Activated CD4-positive, CD25-positive, alpha-beta regulatory T cell (primary cell): ENCODE measurements at regions not wholly inside any gene's neighbourhood (a gene's known extent, or its start where the extent isn't known, plus 50 kb on each side); places are given as distances from the start of the nearest gene placed in this dataset.
"Not testable (repeated sequence)": the region's sequence is repeated elsewhere in the genome, so short reads cannot be mapped to it uniquely, and the experiment has no call there.

ENCODE experiments used
- DNase-seq, 4 experiments: peaks; one replicate each; lab custom pipeline; 2025; lab: John Stamatoyannopoulos, UW

DNA sequence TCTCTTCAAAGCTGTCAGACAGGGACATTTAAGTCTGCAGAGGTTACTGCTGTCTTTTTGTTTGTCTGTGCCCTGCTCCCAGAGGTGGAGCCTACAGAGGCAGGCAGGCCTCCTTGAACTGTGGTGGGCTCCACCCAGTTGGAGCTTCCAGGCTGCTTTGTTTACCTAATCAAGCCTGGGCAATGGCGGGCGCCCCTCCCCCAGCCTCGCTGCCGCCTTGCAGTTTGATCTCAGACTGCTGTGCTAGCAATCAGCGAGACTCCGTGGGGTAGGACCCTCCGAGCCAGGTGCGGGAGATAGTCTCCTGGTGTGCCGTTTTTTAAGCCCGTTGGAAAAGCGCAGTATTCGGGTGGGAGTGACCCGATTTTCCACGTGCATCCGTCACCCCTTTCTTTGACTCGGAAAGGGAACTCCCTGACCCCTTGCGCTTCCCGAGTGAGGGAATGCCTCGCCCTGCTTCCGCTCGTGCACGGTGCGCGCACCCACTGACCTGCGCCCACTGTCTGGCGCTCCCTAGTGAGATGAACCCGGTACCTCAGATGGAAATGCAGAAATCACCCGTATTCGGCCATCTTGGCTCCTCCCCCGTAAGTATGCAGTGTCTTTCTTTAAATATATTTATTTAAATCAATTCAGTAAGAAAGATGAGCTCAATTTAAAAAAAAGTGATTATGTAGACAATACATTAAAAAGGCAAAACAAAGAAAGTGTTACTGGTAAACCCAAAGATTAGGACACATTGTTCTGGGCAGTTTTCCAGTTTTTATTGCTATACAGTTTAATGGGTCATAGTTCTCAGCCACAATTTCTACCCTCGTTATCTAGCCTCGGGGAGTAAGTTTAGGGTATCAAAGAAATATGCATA, 91.2 kb upstream of the GRM7 start:
- not testable (repeated sequence) for DNase-seq

DNA sequence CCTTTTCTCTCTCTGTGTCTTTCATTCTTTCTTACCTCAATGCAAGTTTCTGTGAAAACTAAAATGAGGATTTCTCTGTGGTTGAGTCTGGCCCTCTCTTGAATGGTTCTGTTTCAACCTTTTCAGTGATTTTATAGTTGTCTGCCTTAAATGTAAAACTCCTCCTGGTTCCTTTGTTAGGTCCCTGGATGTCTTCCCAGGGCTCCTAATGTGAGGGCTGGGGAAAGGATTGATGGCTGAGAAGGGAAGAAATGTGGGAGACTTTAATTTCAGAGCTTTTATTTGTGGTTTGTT, 90.6 kb upstream of the GRM7 start:
- DNase-seq = no peak

DNA sequence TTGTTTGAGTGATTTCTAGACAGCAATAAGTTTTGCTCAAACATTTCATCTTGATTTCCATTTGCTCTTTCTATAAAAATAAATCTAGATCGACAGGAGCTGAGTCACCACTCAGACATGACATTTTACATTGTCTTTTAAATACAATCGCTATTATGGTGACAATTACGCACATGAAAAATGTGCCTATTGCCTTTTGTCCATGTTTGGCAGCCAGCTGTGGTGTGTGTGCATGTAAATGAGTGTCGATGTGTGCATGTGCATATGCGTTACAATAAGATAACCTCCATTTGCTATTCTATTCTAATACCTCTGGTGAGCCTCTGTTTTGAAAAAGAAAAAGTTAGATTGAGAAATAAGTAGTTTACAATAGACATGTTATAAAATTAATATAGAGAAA, 89.7 kb upstream of the GRM7 start:
- no peak for DNase-seq

DNA sequence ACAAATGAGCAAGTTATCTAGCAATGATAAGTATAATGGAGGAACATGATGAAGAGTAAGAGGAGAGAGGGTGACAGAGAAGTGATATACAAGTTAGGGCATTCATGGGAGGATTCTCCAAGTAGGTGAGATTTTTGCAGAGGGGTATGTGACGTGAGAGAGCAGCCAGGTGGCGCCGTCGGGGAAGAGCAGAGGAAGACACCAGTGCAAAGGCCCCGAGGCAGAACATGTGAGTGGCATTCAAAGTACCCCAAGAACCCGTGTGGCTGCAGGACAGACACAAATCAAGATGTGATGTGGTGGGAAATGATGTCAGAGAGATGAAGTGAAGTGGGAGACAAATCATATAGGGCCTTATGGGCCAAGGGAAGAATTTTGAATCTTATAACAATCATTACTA, 81.8 kb upstream of the GRM7 start:
- no peak for DNase-seq

DNA sequence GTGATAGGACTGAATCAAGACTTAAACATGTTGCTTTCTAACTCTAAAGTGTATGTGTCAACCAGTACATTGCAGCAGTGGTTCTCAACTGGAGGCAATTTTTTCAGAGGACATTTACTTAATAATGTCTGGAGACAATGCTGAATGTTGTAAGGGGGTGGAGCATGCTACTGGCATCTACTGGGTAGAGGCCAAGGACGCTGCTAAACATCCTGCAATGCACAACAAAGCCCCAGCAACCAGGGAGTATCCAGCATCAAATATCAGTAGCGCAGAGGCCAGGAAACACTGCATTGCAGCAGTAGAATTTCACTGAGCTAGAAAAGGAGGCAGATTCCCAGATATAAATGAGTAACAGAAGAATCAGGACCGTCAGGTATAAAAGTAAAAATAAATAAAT, 79.8 kb upstream of the GRM7 start:
- DNase-seq = no peak

DNA sequence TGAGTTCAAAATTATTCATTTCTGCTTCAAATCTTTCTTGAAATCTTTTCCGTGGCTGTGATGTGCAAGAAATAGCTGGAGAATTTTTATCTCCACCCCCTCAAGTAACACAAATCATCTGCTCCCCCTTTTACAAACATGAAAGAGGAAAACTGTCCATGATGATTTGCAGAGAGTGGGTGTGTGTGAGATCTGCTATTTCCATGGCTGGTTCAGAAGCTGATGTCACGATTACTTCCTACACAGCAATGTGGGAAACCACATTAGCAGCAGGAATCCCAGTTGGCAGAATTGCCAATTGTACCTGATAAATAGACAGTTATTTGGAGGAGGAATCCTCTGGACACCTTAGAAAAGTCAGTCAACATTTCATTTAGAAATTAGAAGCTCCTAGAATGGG, 75.2 kb upstream of the GRM7 start:
- DNase-seq = no peak

DNA sequence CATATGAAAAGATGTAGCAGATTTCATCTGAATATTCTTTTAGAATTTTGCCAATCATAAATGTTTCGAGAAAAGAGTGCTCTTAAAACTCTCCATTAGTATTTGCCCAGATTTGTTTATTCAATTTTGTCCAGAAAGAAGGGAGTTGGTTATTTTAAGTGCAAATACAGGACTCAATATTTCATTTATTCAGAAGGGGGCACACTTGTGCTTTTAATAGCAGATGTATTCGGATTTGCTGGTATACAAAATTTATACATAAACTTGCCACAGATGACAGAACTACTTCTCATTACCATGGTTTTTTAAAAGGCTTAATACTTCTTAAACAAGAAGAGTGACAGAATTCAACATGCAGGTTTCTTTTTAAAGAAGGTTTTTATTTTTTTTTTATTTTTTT, 69.8 kb upstream of the GRM7 start:
- DNase-seq = no peak

DNA sequence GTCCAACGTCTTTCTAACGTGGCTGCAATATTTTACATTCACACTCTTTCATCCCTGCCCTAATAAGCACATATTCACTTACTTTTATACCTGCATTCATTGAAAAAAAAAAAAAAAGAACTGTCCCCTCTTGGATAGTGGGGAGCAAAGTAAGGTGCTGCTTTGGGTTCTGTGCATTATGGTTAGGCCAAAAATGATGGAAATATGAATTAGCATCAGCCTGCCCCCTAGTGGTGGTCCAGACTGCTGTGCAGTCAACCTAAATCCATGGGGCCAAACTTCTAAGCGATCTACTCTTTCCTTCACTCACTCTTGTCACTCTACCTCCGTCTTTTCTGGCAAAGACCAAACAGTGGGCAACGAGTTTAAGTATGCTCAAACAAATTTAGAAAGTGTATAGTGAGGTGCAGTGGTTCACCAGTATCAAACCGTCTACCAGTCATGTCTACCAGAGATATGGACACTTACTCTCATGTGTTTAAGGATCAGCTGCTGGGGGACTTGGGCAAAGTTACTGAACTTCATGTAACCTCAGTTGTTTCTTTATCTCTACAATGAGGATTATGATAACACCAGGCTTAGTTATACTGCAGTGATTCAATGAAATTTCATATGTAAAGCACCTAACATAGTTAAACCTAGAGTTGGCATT, 61.5 kb upstream of the GRM7 start:
- DNase-seq = no peak

DNA sequence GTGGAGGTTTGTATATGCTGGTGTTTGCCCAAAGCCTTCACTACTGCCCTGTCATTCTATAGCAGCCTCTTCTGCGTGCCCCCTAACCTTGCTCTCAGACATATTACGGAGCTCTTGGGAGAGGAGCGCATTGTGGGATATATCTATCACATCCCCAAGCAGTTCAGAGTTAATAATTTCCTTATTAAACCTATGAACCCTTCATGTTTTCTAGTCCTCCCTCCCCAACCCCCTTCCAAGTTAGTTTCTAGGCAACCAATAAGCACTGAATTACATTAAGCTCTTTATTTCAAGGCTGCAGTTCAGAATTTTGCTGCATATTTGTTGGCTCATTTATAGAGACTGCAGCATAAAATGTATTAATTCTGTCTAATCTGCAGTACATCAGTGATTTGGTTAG, 57.3 kb upstream of the GRM7 start:
- no peak for DNase-seq

DNA sequence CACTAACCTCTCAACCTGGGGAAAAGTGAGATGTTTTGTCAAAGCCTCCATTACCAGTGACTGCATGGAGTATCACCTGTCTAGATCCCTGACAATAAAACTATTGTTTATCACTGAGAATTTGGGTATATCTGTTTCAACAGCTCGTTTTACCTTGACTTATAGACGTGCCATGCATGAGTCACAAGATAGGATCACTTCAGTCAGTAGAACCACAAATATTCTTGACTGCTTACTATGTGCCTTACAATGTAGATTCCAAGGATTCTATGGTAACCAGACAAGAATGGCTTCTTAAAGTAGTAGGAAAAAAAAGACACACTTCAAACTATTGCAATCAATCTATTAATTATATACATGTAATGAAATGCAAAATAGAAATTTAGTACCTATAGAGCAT, 55.7 kb upstream of the GRM7 start:
- DNase-seq = no peak

DNA sequence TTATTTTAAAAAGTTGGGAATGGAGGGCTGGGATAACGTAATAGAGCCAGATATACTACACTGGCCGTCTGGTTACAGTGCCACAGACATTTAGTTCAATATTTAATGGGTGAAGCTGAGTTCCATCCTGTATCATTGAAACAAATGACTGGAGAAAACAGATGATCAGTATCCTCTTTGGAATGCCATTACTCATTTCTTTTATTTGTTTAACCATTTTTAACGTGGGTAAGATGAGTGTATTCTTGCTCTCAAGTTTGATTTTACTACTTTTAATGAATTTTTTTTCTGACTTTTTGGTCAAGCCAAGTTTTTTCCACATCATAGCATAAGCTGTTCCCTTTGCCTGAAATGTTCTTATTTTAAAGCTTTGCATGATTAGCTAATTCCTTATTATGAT, 53.9 kb upstream of the GRM7 start:
- DNase-seq = no peak

DNA sequence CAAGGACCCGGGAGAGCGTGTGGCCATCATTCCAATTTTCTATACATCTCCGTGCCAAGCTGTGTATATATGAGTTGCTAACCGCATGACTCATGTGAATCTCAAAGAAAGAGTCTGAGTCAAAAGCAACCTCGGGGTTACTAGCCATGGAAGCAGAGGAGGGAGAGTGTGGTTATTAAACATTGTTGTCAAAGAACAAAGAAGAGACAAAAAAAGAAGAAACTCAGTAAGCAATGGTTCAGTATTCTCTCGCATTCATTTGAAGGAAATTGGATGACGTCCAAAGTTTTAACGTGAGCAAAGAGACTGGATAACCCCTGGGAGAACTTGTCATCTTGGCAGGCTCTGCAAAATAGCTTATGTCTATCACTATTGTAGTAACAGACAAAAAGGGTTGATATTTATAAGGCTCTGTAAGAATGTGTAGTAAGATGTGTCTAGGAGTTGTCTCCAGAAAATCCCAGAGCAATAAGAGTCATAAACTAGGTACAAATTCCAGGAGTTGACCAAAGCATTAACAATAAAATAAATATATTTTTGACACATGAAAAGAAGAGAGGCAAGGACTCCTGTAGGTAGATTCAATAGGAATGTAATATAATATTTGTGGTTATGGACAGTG, 52.8 kb upstream of the GRM7 start:
- no peak for DNase-seq

DNA sequence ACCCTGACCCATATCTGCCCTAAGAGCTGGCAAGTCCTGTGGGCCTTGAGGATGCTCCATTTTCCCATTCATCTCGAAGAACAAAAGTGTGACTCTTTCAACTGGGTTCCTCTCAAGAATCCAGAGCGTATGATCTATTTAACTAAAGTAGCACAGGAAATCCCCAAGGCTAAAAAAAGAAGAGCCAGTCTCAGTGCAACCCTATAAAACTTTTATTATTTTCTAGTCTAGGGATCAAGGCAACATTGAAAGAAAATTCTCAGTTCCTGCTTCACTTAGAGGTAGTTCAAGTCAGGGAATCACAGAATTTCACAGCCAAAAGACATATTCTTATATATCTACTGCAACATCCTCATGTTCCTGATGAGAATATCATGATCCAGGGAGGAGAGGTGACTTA, 51.6 kb upstream of the GRM7 start:
- DNase-seq = no peak
